ENCODE measurements at regions not wholly inside any gene's neighbourhood (a gene's known extent, or its start where the extent isn't known, plus 50 kb on each side); places are given as distances from the start of the nearest gene placed in this dataset.

DNA sequence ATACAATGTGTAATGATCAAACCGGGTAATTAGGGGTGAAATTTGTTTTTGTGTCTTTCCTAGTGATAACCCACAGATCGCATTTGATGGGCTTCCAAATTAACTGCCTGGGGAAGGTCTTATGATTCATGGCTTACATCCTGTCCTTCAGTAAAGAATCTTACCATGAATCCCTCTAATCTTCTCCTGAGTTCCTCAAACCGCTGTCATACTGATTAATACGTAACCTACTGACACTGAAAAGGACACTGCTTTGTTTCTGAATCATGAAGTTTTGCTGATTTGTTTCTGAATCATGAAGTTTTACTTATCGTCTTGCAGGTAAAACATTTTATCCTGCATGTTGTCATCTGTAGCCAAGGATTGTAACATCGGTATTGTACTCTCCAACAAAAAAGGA is 52.0 kb upstream of the CRY1 start:
- TF ChIP-seq, protein P1, sequence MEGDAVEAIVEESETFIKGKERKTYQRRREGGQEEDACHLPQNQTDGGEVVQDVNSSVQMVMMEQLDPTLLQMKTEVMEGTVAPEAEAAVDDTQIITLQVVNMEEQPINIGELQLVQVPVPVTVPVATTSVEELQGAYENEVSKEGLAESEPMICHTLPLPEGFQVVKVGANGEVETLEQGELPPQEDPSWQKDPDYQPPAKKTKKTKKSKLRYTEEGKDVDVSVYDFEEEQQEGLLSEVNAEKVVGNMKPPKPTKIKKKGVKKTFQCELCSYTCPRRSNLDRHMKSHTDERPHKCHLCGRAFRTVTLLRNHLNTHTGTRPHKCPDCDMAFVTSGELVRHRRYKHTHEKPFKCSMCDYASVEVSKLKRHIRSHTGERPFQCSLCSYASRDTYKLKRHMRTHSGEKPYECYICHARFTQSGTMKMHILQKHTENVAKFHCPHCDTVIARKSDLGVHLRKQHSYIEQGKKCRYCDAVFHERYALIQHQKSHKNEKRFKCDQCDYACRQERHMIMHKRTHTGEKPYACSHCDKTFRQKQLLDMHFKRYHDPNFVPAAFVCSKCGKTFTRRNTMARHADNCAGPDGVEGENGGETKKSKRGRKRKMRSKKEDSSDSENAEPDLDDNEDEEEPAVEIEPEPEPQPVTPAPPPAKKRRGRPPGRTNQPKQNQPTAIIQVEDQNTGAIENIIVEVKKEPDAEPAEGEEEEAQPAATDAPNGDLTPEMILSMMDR (IDR thresholded peaks at IDR 0.05), result no peak
- TF ChIP-seq POLR2A (IDR thresholded peaks at IDR 0.05), result no peak

Data from testis (tissue), 2 donors.